OCI-LY7 (cell line): ENCODE measurements at regions not wholly inside any gene's neighbourhood (a gene's known extent, or its start where the extent isn't known, plus 50 kb on each side); places are given as distances from the start of the nearest gene placed in this dataset.
"Not testable (repeated sequence)": the region's sequence is repeated elsewhere in the genome, so short reads cannot be mapped to it uniquely, and the experiment has no call there.

Experiments
- CTCF ChIP-seq: fragments of 200-600 bp; sonication (generic); conservative IDR thresholded peaks from 2 replicates; pipeline ENCODE4 v1.5.1; 2014; ENCODE audit warnings: mild to moderate bottlenecking, antibody characterized with exemption, low read length, moderate library complexity, mixed read lengths
- EZH2phosphoT487 ChIP-seq: fragments of 200-600 bp; sonication (generic); IDR thresholded peaks from 2 replicates; pipeline ENCODE4 v1.6.1; 2018; ENCODE audit warnings: low read depth, borderline replicate concordance, mild to moderate bottlenecking, mixed run types, antibody characterized with exemption, low read length, moderate library complexity, mixed read lengths

GRCh38 chr5:163313049-163313448 lies 124.3 kb upstream of the CCNG1 start:
- not testable (repeated sequence) for TF ChIP-seq CTCF, EZH2phosphoT487
